ENCODE measurements at regions not wholly inside any gene's neighbourhood (a gene's known extent, or its start where the extent isn't known, plus 50 kb on each side); places are given as distances from the start of the nearest gene placed in this dataset.
"Not testable (repeated sequence)": the region's sequence is repeated elsewhere in the genome, so short reads cannot be mapped to it uniquely, and the experiment has no call there.

GRCh38 chr4:28451346-28451745, 1590.7 kb downstream of the STIM2 start:
- no peak overlapping the region for H3K27ac ChIP-seq (ENCODE audit: low read depth, low read length)
- H3K36me3 ChIP-seq (ENCODE audit: control insufficient read depth, insufficient read depth, low read length) = no peaks in the 10 kb centered on the region
- H3K9me3 ChIP-seq (ENCODE audit: control insufficient read depth, insufficient read depth, low read length) = 0 out of 2 replicates have a peak, but pooled peaks cover 2% of the 10 kb centered on the region
- 0 out of 2 replicates have a peak, but pooled peaks cover 7% of the 10 kb centered on the region for H3K4me1 ChIP-seq (ENCODE audit: control insufficient read depth, insufficient read depth, low read length)
- no peak overlapping the region for H3K4me3 ChIP-seq (ENCODE audit: low read depth, low read length)
- no peak overlapping the region for H3K9ac ChIP-seq (ENCODE audit: low read depth, low read length)
- no peaks in the 10 kb centered on the region for H3K27me3 ChIP-seq (ENCODE audit: control insufficient read depth, insufficient read depth, low read length)

- H3K9me3 ChIP-seq (ENCODE audit: control insufficient read depth, insufficient read depth, low read length) = no peaks in the 10 kb centered on the region
- no peak overlapping the region for H3K9ac ChIP-seq (ENCODE audit: low read depth, low read length)
- H3K27me3 ChIP-seq (ENCODE audit: control insufficient read depth, insufficient read depth, low read length) = no peaks in the 10 kb centered on the region
- H3K36me3 ChIP-seq (ENCODE audit: control insufficient read depth, insufficient read depth, low read length) = no peaks in the 10 kb centered on the region
- H3K27ac ChIP-seq (ENCODE audit: low read depth, low read length) = no peak overlapping the region
- no peaks in the 10 kb centered on the region for H3K4me1 ChIP-seq (ENCODE audit: control insufficient read depth, insufficient read depth, low read length)
- no peak overlapping the region for H3K4me3 ChIP-seq (ENCODE audit: low read depth, low read length)
Measured at GRCh38 chr4:28462766-28463700, 1602.4 kb downstream of the STIM2 start.

GRCh38 chr4:28464823-28465222, 1604.2 kb downstream of the STIM2 start:
- H3K27ac ChIP-seq (ENCODE audit: low read depth, low read length) = no peak overlapping the region
- no peaks in the 10 kb centered on the region for H3K36me3 ChIP-seq (ENCODE audit: control insufficient read depth, insufficient read depth, low read length)
- no peaks in the 10 kb centered on the region for H3K9me3 ChIP-seq (ENCODE audit: control insufficient read depth, insufficient read depth, low read length)
- no peak overlapping the region for H3K9ac ChIP-seq (ENCODE audit: low read depth, low read length)
- H3K4me1 ChIP-seq (ENCODE audit: control insufficient read depth, insufficient read depth, low read length) = no peaks in the 10 kb centered on the region
- H3K27me3 ChIP-seq (ENCODE audit: control insufficient read depth, insufficient read depth, low read length) = no peaks in the 10 kb centered on the region
- H3K4me3 ChIP-seq (ENCODE audit: low read depth, low read length) = no peak overlapping the region

GRCh38 chr4:28466886-28467285, 1606.2 kb downstream of the STIM2 start:
- H3K36me3 ChIP-seq (ENCODE audit: control insufficient read depth, insufficient read depth, low read length); H3K9me3 ChIP-seq (ENCODE audit: control insufficient read depth, insufficient read depth, low read length); H3K4me3 ChIP-seq (ENCODE audit: low read depth, low read length); H3K9ac ChIP-seq (ENCODE audit: low read depth, low read length); H3K27ac ChIP-seq (ENCODE audit: low read depth, low read length); H3K27me3 ChIP-seq (ENCODE audit: control insufficient read depth, insufficient read depth, low read length); H3K4me1 ChIP-seq (ENCODE audit: control insufficient read depth, insufficient read depth, low read length): not testable (repeated sequence)

- H3K9me3 ChIP-seq (ENCODE audit: control insufficient read depth, insufficient read depth, low read length) = no peaks in the 10 kb centered on the region
- H3K9ac ChIP-seq (ENCODE audit: low read depth, low read length) = no peak overlapping the region
- H3K27ac ChIP-seq (ENCODE audit: low read depth, low read length) = no peak overlapping the region
- no peaks in the 10 kb centered on the region for H3K27me3 ChIP-seq (ENCODE audit: control insufficient read depth, insufficient read depth, low read length)
- no peaks in the 10 kb centered on the region for H3K4me1 ChIP-seq (ENCODE audit: control insufficient read depth, insufficient read depth, low read length)
- no peak overlapping the region for H3K4me3 ChIP-seq (ENCODE audit: low read depth, low read length)
- H3K36me3 ChIP-seq (ENCODE audit: control insufficient read depth, insufficient read depth, low read length) = no peaks in the 10 kb centered on the region
Measured at GRCh38 chr4:28469387-28469786, 1608.7 kb downstream of the STIM2 start.

- Histone ChIP-seq H3K36me3 (ENCODE audit: control insufficient read depth, insufficient read depth, low read length) (no peaks in the 10 kb centered on the region), H3K9me3 (ENCODE audit: control insufficient read depth, insufficient read depth, low read length) (no peaks in the 10 kb centered on the region), H3K4me3 (ENCODE audit: low read depth, low read length) (no peak overlapping the region), H3K9ac (ENCODE audit: low read depth, low read length) (no peak overlapping the region), H3K27ac (ENCODE audit: low read depth, low read length) (no peak overlapping the region), H3K27me3 (ENCODE audit: control insufficient read depth, insufficient read depth, low read length) (no peaks in the 10 kb centered on the region), H3K4me1 (ENCODE audit: control insufficient read depth, insufficient read depth, low read length) (no peaks in the 10 kb centered on the region)
Measured at GRCh38 chr4:28469886-28470285, 1609.2 kb downstream of the STIM2 start.

GRCh38 chr4:28475381-28475780, 1614.7 kb downstream of the STIM2 start:
- H3K4me3 ChIP-seq (ENCODE audit: low read depth, low read length) = no peak overlapping the region
- H3K9ac ChIP-seq (ENCODE audit: low read depth, low read length) = no peak overlapping the region
- H3K36me3 ChIP-seq (ENCODE audit: control insufficient read depth, insufficient read depth, low read length) = no peaks in the 10 kb centered on the region
- H3K27ac ChIP-seq (ENCODE audit: low read depth, low read length) = no peak overlapping the region
- peaks cover 12% of the 10 kb centered on the region for H3K4me1 ChIP-seq (ENCODE audit: control insufficient read depth, insufficient read depth, low read length)
- no peaks in the 10 kb centered on the region for H3K9me3 ChIP-seq (ENCODE audit: control insufficient read depth, insufficient read depth, low read length)
- no peaks in the 10 kb centered on the region for H3K27me3 ChIP-seq (ENCODE audit: control insufficient read depth, insufficient read depth, low read length)

GRCh38 chr4:28479666-28480065, 1619.0 kb downstream of the STIM2 start:
- Histone ChIP-seq H3K9me3 (ENCODE audit: control insufficient read depth, insufficient read depth, low read length) (no peaks in the 10 kb centered on the region), H3K4me3 (ENCODE audit: low read depth, low read length) (no peak overlapping the region), H3K9ac (ENCODE audit: low read depth, low read length) (no peak overlapping the region), H3K27me3 (ENCODE audit: control insufficient read depth, insufficient read depth, low read length) (no peaks in the 10 kb centered on the region), H3K36me3 (ENCODE audit: control insufficient read depth, insufficient read depth, low read length) (no peaks in the 10 kb centered on the region), H3K4me1 (ENCODE audit: control insufficient read depth, insufficient read depth, low read length) (peaks cover 30% of the 10 kb centered on the region), H3K27ac (ENCODE audit: low read depth, low read length) (no peak overlapping the region)

- Histone ChIP-seq H3K9ac (ENCODE audit: low read depth, low read length) (no peak overlapping the region), H3K36me3 (ENCODE audit: control insufficient read depth, insufficient read depth, low read length) (no peaks in the 10 kb centered on the region), H3K27me3 (ENCODE audit: control insufficient read depth, insufficient read depth, low read length) (no peaks in the 10 kb centered on the region), H3K27ac (ENCODE audit: low read depth, low read length) (no peak overlapping the region), H3K4me1 (ENCODE audit: control insufficient read depth, insufficient read depth, low read length) (peaks cover 30% of the 10 kb centered on the region), H3K9me3 (ENCODE audit: control insufficient read depth, insufficient read depth, low read length) (no peaks in the 10 kb centered on the region), H3K4me3 (ENCODE audit: low read depth, low read length) (no peak overlapping the region)
Measured at GRCh38 chr4:28481565-28481964, 1620.9 kb downstream of the STIM2 start.

GRCh38 chr4:28482580-28483270, 1622.1 kb downstream of the STIM2 start:
- peaks cover 30% of the 10 kb centered on the region for H3K4me1 ChIP-seq (ENCODE audit: control insufficient read depth, insufficient read depth, low read length)
- no peak overlapping the region for H3K4me3 ChIP-seq (ENCODE audit: low read depth, low read length)
- H3K36me3 ChIP-seq (ENCODE audit: control insufficient read depth, insufficient read depth, low read length) = no peaks in the 10 kb centered on the region
- H3K27ac ChIP-seq (ENCODE audit: low read depth, low read length) = no peak overlapping the region
- no peak overlapping the region for H3K9ac ChIP-seq (ENCODE audit: low read depth, low read length)
- H3K27me3 ChIP-seq (ENCODE audit: control insufficient read depth, insufficient read depth, low read length) = no peaks in the 10 kb centered on the region
- H3K9me3 ChIP-seq (ENCODE audit: control insufficient read depth, insufficient read depth, low read length) = no peaks in the 10 kb centered on the region

- Histone ChIP-seq H3K9ac (ENCODE audit: low read depth, low read length) (no peak overlapping the region), H3K27ac (ENCODE audit: low read depth, low read length) (no peak overlapping the region), H3K27me3 (ENCODE audit: control insufficient read depth, insufficient read depth, low read length) (no peaks in the 10 kb centered on the region), H3K4me3 (ENCODE audit: low read depth, low read length) (no peak overlapping the region), H3K36me3 (ENCODE audit: control insufficient read depth, insufficient read depth, low read length) (no peaks in the 10 kb centered on the region), H3K4me1 (ENCODE audit: control insufficient read depth, insufficient read depth, low read length) (peaks cover 12% of the 10 kb centered on the region), H3K9me3 (ENCODE audit: control insufficient read depth, insufficient read depth, low read length) (no peaks in the 10 kb centered on the region)
Measured at GRCh38 chr4:28488021-28488420, 1627.4 kb downstream of the STIM2 start.

Measured in HUES48 (cell line).